Psoas muscle (tissue), 7 donors: ENCODE measurements at regions not wholly inside any gene's neighbourhood (a gene's known extent, or its start where the extent isn't known, plus 50 kb on each side); places are given as distances from the start of the nearest gene placed in this dataset.

Source experiments
- ATAC-seq, 4 donors: fragments of 200-7000 bp; cut with Tn5 transposase; one replicate each; pipeline ENCODE4 v1.9.1; 2020; ENCODE audit warnings: moderate library complexity in 3 of 4, mild to moderate bottlenecking in 2 of 4
- DNase-seq, 2 donors: peaks; one replicate each; pipeline ENCODE4 v3.0.0-alpha.2; 2020
- H3K27ac ChIP-seq: fragments of 200-600 bp; one replicate; pipeline ENCODE4 v1.8.0; 2022
- H3K27me3 ChIP-seq, 3 donors: fragments of 200-600 bp in 1 of 3; one replicate each; pipeline versions ENCODE4 v1.6.1 to v1.8.0; 2013 to 2022; ENCODE audit warnings: low read length in 2 of 3, mild to moderate bottlenecking in 2 of 3, moderate library complexity in 1 of 3; ENCODE audit not compliant: insufficient read depth in 3 of 3
- H3K36me3 ChIP-seq, 2 donors: fragments of 200-600 bp in 1 of 2; one replicate each; pipeline versions ENCODE4 v1.6.1 to v1.8.0; 2013 to 2022; ENCODE audit warnings: low read depth in 1 of 2, mild to moderate bottlenecking in 1 of 2, moderate library complexity in 1 of 2; ENCODE audit not compliant: insufficient read depth in 1 of 2
- H3K4me1 ChIP-seq: fragments of 200-600 bp; one replicate; pipeline ENCODE4 v1.8.0; 2022
- H3K4me3 ChIP-seq: fragments of 200-600 bp; one replicate; pipeline ENCODE4 v1.8.0; 2022; ENCODE audit warnings: mild to moderate bottlenecking
- H3K9me3 ChIP-seq: fragments of 200-600 bp; one replicate; pipeline ENCODE4 v1.8.0; 2022
- WGBS, 3 donors: extraction: QIAGEN DNeasy Blood & Tissue Kit; methylation state at CpG; one replicate each; pipeline versions ENCODE4 v1.1.6 to v1.1.7; 2013; 5-methylcytosine and 5-hydroxymethylcytosine counted together
- intact Hi-C, 2 donors: fragments of 100-400 bp; cut with DNase I; formaldehyde crosslinking; loops; one replicate each; pipeline versions ENCODE4 v1.11.0 to v1.14.2; 2022
- TF ChIP-seq, protein P1 (sequence below): fragments of 200-600 bp; IDR thresholded peaks from one replicate; pipeline ENCODE4 v1.8.0; 2022; ENCODE audit warnings: antibody characterized with exemption
- donor health status: healthy with polysubstance abuse.
- donor health status: DM: no; HTN: no; CAD: no; lungs with moderate emphysema.
- donor health status: Bipolar disorder and iron deficiency.
- donor health status: healthy.
- donor health status: DM: yes; HTN: yes; CAD: no.
- donor health status: DM: no; HTN: no; CAD: no.
- donor health status: DM: yes; HTN: yes; CAD: no.

DNA sequence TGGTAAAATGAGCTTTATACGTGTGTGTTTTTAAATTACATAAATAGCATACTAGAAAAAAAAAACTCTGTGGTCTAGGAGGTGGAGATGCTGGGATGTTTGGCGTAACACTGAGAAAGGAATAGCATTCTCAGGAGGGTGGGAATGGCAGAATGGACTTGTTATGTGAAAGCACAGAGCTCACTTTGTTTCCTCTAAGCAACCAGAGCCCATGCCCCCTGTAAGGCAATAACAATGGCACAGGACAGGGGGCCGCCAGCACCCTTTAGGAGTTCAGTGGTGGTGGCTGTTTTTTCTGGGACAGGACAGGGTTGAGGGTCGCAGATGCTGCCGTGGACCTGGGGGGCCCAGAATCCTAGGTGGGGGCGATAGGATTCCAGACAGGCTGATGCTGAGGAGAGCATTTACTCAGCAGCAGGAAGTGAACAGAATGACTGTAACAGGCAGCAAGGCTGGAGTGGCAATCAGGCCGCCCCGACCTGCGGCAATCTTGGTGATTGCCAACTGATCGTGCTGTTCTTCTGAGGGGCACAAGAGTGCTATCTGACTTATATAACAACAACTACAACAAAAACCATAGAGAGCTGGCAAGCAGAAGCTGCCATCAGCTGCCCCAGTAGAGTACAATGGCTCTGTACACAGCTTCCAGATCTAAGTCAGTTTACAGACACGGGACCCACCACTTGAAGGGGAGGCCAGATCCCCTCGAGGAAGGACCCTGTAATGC, 160.4 kb downstream of the UACA start:
- Histone ChIP-seq H3K27ac (no peak overlapping the region), H3K27me3 (no peaks in the 10 kb centered on the region), H3K4me3 (no peak overlapping the region), H3K4me1 (no peaks in the 10 kb centered on the region), H3K36me3 (no peaks in the 10 kb centered on the region), H3K9me3 (no peaks in the 10 kb centered on the region)
- WGBS, 3 donors: 86 to 87% (median 86%) methylated on average over 12 of the region's 12 CpGs
- intact Hi-C loops: no loop called here
- TF ChIP-seq, protein P1, sequence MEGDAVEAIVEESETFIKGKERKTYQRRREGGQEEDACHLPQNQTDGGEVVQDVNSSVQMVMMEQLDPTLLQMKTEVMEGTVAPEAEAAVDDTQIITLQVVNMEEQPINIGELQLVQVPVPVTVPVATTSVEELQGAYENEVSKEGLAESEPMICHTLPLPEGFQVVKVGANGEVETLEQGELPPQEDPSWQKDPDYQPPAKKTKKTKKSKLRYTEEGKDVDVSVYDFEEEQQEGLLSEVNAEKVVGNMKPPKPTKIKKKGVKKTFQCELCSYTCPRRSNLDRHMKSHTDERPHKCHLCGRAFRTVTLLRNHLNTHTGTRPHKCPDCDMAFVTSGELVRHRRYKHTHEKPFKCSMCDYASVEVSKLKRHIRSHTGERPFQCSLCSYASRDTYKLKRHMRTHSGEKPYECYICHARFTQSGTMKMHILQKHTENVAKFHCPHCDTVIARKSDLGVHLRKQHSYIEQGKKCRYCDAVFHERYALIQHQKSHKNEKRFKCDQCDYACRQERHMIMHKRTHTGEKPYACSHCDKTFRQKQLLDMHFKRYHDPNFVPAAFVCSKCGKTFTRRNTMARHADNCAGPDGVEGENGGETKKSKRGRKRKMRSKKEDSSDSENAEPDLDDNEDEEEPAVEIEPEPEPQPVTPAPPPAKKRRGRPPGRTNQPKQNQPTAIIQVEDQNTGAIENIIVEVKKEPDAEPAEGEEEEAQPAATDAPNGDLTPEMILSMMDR: no peak
- ATAC-seq (no peak), DNase-seq (no peak)

DNA sequence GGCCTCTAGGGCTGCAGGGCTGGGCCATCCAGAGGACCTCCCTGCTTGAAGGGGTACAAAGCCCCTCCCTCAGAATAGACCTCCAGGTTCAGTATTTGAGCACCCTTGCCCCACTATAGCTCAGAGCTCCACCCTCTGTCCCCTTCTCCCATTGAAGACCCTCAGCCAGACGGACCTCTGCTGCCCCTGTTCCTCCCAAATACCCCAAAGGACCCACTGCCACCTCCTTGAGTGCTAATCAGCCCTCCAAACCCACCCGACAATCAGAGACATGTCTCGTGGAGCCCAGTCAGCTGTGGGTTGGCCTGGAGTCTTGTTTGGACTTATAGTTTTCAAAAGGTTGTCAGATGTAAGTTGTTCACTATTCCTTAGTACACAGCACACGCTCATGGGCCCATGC, 161.1 kb downstream of the UACA start:
- intact Hi-C loops: no loop called here
- no peak overlapping the region for H3K4me3 ChIP-seq
- no peak overlapping the region for H3K27ac ChIP-seq
- H3K4me1 ChIP-seq: no peaks in the 10 kb centered on the region
- TF ChIP-seq, protein P1: no peak
- ATAC-seq (no peak), DNase-seq (no peak)
- H3K36me3 ChIP-seq: no peaks in the 10 kb centered on the region
- WGBS, 3 donors: 93 to 96% (median 93%) methylated on average over 4 of the region's 4 CpGs
- no peaks in the 10 kb centered on the region for H3K9me3 ChIP-seq
- H3K27me3 ChIP-seq: no peaks in the 10 kb centered on the region

DNA sequence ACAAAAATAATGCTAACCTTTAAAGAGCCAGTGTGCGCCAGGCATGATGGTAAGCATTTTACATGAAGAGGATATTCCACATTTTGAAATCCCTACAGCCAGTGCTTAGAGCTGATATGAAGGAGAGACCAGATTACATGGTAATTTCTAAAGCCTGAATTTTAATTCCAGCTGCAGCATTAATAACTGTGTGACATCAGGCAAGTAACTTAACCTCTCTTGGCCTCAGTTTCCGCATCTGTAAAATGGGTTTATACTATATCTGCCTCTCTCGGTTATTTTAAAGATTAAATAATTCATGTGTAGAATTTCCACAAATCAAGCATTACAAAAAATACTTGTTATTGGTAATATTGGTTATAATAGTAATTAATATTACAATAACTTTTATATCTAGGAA, 165.4 kb downstream of the UACA start:
- H3K4me3 ChIP-seq: no peak overlapping the region
- WGBS, 3 donors: 94 to 98% (median 97%) methylated on average over 3 of the region's 3 CpGs
- H3K4me1 ChIP-seq: no peaks in the 10 kb centered on the region
- H3K9me3 ChIP-seq: peaks cover 9% of the 10 kb centered on the region
- TF ChIP-seq, protein P1: no peak
- intact Hi-C loops: no loop called here
- ATAC-seq: no peak
- H3K27ac ChIP-seq: no peak overlapping the region
- H3K36me3 ChIP-seq: no peaks in the 10 kb centered on the region
- H3K27me3 ChIP-seq: no peaks in the 10 kb centered on the region
- DNase-seq: no peak

DNA sequence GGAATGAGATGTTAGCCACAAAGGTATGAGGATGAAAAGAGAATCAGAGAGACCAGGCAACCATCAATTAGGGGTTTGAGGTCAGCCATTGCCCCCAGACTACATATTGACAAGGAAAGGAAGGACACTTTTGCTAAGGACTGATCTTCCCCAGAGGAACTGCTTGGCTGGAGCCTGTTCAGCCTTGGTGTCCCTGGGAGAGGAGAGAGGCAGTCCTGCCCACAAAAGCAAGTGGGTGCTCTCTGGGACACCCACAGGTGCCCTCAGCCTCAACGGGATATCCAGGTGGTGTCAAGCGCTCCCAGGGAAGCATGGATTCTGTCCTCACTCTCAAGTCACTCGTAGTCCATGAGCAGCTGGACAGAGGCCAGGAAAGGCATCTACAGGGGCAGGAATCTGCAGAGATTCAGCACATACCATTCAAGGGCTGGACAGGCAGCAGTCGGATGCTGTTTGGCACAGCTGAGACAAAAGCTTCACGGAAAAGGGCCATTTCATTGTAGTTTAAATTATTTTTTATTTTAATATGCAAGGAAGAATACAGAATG, 166.2 kb downstream of the UACA start:
- Histone ChIP-seq H3K4me3 (no peak overlapping the region), H3K9me3 (peaks cover 9% of the 10 kb centered on the region), H3K4me1 (no peaks in the 10 kb centered on the region), H3K27ac (no peak overlapping the region), H3K36me3 (no peaks in the 10 kb centered on the region), H3K27me3 (no peaks in the 10 kb centered on the region)
- intact Hi-C loops: no loop called here
- TF ChIP-seq, protein P1: no peak
- DNase-seq (no peak), ATAC-seq (no peak)
- 61 to 71% (median 66%) methylated on average over 5 of the region's 5 CpGs for WGBS, 3 donors
